HEK293T (cell line): ENCODE measurements at regions not wholly inside any gene's neighbourhood (a gene's known extent, or its start where the extent isn't known, plus 50 kb on each side); places are given as distances from the start of the nearest gene placed in this dataset.

ENCODE experiments used
- BHLHE40 ChIP-seq: fragments of 450-650 bp; IDR thresholded peaks from 2 replicates; pipeline ENCODE4 v1.6.1; 2016; ENCODE audit warnings: mild to moderate bottlenecking, moderate library complexity, borderline replicate concordance
- CTBP1 ChIP-seq: fragments of 450-650 bp; IDR thresholded peaks from 2 replicates; pipeline ENCODE4 v1.6.1; 2016; ENCODE audit warnings: borderline replicate concordance
- FOXA1 ChIP-seq: fragments of 450-650 bp; IDR thresholded peaks from 2 replicates; pipeline ENCODE4 v1.6.1; 2016; ENCODE audit warnings: mild to moderate bottlenecking
- FOXK2 ChIP-seq: fragments of 450-650 bp; IDR thresholded peaks from 2 replicates; pipeline ENCODE4 v1.6.1; 2016; ENCODE audit warnings: mild to moderate bottlenecking
- FOXM1 ChIP-seq: fragments of 450-650 bp; IDR thresholded peaks from 2 replicates; pipeline ENCODE4 v1.6.1; 2017; ENCODE audit warnings: mild to moderate bottlenecking, borderline replicate concordance
- SP1 ChIP-seq: fragments of 450-650 bp; IDR thresholded peaks from 2 replicates; pipeline ENCODE4 v1.6.1; 2017
- SUZ12 ChIP-seq: fragments of 450-650 bp; IDR thresholded peaks from 2 replicates; pipeline ENCODE4 v1.6.1; 2016; ENCODE audit warnings: mild to moderate bottlenecking

DNA sequence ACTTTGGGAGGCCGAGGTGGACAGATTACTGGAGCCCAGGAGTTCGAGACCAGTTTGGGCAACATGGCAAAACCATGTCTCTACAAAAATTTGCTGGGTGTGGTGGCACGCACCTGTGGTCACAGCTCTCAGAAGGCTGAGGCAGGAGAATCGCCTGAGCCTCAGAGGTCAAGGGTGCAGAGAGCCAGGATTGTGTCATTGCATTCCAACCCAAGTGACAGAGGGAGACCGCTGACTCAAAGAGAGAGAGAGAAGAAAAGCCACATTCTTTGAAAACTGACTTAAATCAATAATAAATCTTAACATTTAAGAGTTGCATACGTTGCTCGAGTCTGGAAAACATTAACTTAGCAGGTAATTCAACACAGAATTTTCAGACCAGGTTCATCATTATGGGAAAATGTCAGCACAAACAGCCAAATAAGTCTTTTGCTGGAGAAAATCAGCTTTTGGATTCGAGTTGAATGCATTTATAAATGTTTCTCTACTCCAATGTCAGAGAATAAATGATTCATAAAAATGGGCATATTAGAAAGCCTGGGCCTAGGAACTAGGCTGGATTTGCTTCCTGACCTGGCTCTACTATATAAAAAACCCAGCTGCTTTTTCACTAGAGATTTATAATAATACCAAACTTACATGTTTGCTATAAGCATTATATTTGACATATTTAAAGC lies 68.3 kb upstream of the RBPJ start:
- no peak for TF ChIP-seq SUZ12
- no peak for TF ChIP-seq SP1
- no peak for TF ChIP-seq CTBP1
- no peak for TF ChIP-seq BHLHE40
- TF ChIP-seq FOXA1: no peak
- no peak for TF ChIP-seq FOXM1
- TF ChIP-seq FOXK2: no peak
